ENCODE measurements at regions not wholly inside any gene's neighbourhood (a gene's known extent, or its start where the extent isn't known, plus 50 kb on each side); places are given as distances from the start of the nearest gene placed in this dataset.

GRCh38 chr13:31468114-31468902, 268.5 kb downstream of the B3GLCT start:
- Histone ChIP-seq H3K9ac (replicated peaks; ENCODE audit: extremely low read depth, insufficient read depth, low read length) (no peak overlapping the region), H2AFZ (ENCODE audit: low read depth, low read length) (no peak overlapping the region), H3K9me1 (replicated peaks; ENCODE audit: control insufficient read depth, extremely low read depth, insufficient read depth, low read length) (no peaks in the 10 kb centered on the region), H3K4me3 (replicated peaks in 1 of 3; ENCODE audit: insufficient read depth in 1 of 3, low read depth in 1 of 3, low read length in 3 of 3) (no peak overlapping the region), H4K20me1 (replicated peaks; ENCODE audit: control insufficient read depth, extremely low read depth, insufficient read depth, low read length) (no peaks in the 10 kb centered on the region), H3K4me2 (ENCODE audit: insufficient read depth, low read length) (no peak overlapping the region), H3K9me3 (replicated peaks; ENCODE audit: control insufficient read depth, insufficient read depth, low read length) (no peaks in the 10 kb centered on the region), H3K27me3 (ENCODE audit: control insufficient read depth in 2 of 2, insufficient read depth in 2 of 2, low read length in 2 of 2) (peaks cover 7 to 12% of the 10 kb centered on the region in 2 experiments), H3K79me2 (ENCODE audit: control insufficient read depth, insufficient read depth, low read length) (no peaks in the 10 kb centered on the region), H3K4me1 (ENCODE audit: control insufficient read depth, extremely low read depth, insufficient read depth, low read length) (no peaks in the 10 kb centered on the region), H3K27ac (ENCODE audit: insufficient read depth, low read depth, low read length) (no peak overlapping the region), H3K36me3 (ENCODE audit: control insufficient read depth in 2 of 2, extremely low read depth in 1 of 2, insufficient read depth in 2 of 2, low read length in 2 of 2) (no peaks in the 10 kb centered on the region)
- FAIRE-seq (no peak), DNase-seq (ENCODE audit: low read depth, low spot score) (no peak)
- CTCF ChIA-PET, result no interaction called here
- dilution Hi-C loops (cut with MboI; ENCODE audit: extremely low pct_ligation_motif_present, low sequenced_read_pairs), result no loop called here
- intact Hi-C loops (cut with micrococcal nuclease), result no loop called here
- TF ChIP-seq EZH2 (IDR thresholded peaks at IDR 0.05; ENCODE audit: borderline replicate concordance, low read depth, low read length, severe bottlenecking) (no peak), POLR2AphosphoS5 (IDR thresholded peaks at IDR 0.05; ENCODE audit: insufficient read depth, low read depth, low read length) (no peak), GATA2 (IDR thresholded peaks at IDR 0.05; ENCODE audit: insufficient read depth, insufficient read length, low read depth, low read length) (no peak), POLR2A (IDR thresholded peaks at IDR 0.05; ENCODE audit: low read depth, low read length) (no peak), MYC (IDR thresholded peaks at IDR 0.05; ENCODE audit: low read depth, low read length) (no peak), JUN (IDR thresholded peaks at IDR 0.05; ENCODE audit: borderline replicate concordance, insufficient read depth, insufficient read length, low read depth) (no peak), FOS (IDR thresholded peaks at IDR 0.05; ENCODE audit: borderline replicate concordance, insufficient read depth, low read length) (no peak), MAX (IDR thresholded peaks at IDR 0.05; ENCODE audit: insufficient read depth, insufficient read length) (no peak)
- TF ChIP-seq, protein P1, sequence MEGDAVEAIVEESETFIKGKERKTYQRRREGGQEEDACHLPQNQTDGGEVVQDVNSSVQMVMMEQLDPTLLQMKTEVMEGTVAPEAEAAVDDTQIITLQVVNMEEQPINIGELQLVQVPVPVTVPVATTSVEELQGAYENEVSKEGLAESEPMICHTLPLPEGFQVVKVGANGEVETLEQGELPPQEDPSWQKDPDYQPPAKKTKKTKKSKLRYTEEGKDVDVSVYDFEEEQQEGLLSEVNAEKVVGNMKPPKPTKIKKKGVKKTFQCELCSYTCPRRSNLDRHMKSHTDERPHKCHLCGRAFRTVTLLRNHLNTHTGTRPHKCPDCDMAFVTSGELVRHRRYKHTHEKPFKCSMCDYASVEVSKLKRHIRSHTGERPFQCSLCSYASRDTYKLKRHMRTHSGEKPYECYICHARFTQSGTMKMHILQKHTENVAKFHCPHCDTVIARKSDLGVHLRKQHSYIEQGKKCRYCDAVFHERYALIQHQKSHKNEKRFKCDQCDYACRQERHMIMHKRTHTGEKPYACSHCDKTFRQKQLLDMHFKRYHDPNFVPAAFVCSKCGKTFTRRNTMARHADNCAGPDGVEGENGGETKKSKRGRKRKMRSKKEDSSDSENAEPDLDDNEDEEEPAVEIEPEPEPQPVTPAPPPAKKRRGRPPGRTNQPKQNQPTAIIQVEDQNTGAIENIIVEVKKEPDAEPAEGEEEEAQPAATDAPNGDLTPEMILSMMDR (IDR thresholded peaks at IDR 0.05; ENCODE audit: extremely low read depth in 1 of 2, insufficient read depth in 1 of 2, low read depth in 1 of 2, low read length in 2 of 2), result no peak
- BruUV-seq (replicated peaks), result no TSS peak
- POLR2A ChIA-PET, result no interaction called here

All from endothelial cell of umbilical vein (primary cell).